ENCODE measurements at regions not wholly inside any gene's neighbourhood (a gene's known extent, or its start where the extent isn't known, plus 50 kb on each side); places are given as distances from the start of the nearest gene placed in this dataset.

GRCh38 chr1:34603594-34603993 lies 151.3 kb upstream of the GJB5 start:
- H3K9me3 ChIP-seq (ENCODE audit: insufficient read depth, low read depth, low read length), result no peaks in the 10 kb centered on the region
- no peak overlapping the region for H3K14ac ChIP-seq (ENCODE audit: low read length)
- H3K4me3 ChIP-seq (ENCODE audit: low read depth, low read length), result no peak overlapping the region
- no peaks in the 10 kb centered on the region for H3K36me3 ChIP-seq (ENCODE audit: control insufficient read depth in 1 of 2, insufficient read depth in 2 of 2, low read length in 2 of 2)
- no peaks in the 10 kb centered on the region for H3K79me1 ChIP-seq (ENCODE audit: low read length)
- H3K18ac ChIP-seq (ENCODE audit: low read length), result no peak overlapping the region
- H4K91ac ChIP-seq (ENCODE audit: low read depth, low read length), result no peak overlapping the region
- no peak overlapping the region for H3K23ac ChIP-seq (ENCODE audit: low read length)
- no peaks in the 10 kb centered on the region for H3K4me1 ChIP-seq (ENCODE audit: control insufficient read depth in 1 of 2, insufficient read depth in 2 of 2, low read length in 2 of 2)
- no peak overlapping the region for H2AK5ac ChIP-seq (ENCODE audit: low read length)
- H3K27me3 ChIP-seq (ENCODE audit: insufficient read depth, low read length), result no peaks in the 10 kb centered on the region
- H2BK5ac ChIP-seq (ENCODE audit: low read depth, low read length, poor library complexity), result no peak overlapping the region
- H2BK120ac ChIP-seq (ENCODE audit: insufficient read depth, low read length, poor library complexity), result no peak overlapping the region
- no peak overlapping the region for H3K9ac ChIP-seq (ENCODE audit: low read length)
- no peak overlapping the region for H4K12ac ChIP-seq (ENCODE audit: low read depth, low read length)
- no peak overlapping the region for H3K4ac ChIP-seq (ENCODE audit: low read depth, low read length)
- H2BK12ac ChIP-seq (ENCODE audit: low read length), result no peak overlapping the region
- no peak overlapping the region for H3K4me2 ChIP-seq (ENCODE audit: low read length)
- H3K79me2 ChIP-seq (ENCODE audit: control insufficient read depth, insufficient read depth, low read length, poor library complexity), result no peaks in the 10 kb centered on the region
- no peak overlapping the region for H4K8ac ChIP-seq (ENCODE audit: low read depth, low read length)
- DNase-seq, result no peak
- WGBS (ENCODE audit: extremely low coverage, insufficient coverage, insufficient read length), result no CpG with 5 or more reads among the region's 2 CpGs
- H2AFZ ChIP-seq (ENCODE audit: insufficient read depth, low read length, poor library complexity), result no peak overlapping the region
- H3K27ac ChIP-seq (ENCODE audit: low read depth, low read length), result no peak overlapping the region

GRCh38 chr1:34606504-34606903 lies 148.3 kb upstream of the GJB5 start:
- no peak overlapping the region for H3K9ac ChIP-seq (ENCODE audit: low read length)
- H2AFZ ChIP-seq (ENCODE audit: insufficient read depth, low read length, poor library complexity), result no peak overlapping the region
- H4K91ac ChIP-seq (ENCODE audit: low read depth, low read length), result no peak overlapping the region
- WGBS (ENCODE audit: extremely low coverage, insufficient coverage, insufficient read length), result no CpG with 5 or more reads among the region's 5 CpGs
- no peak overlapping the region for H2AK5ac ChIP-seq (ENCODE audit: low read length)
- no peak overlapping the region for H2BK5ac ChIP-seq (ENCODE audit: low read depth, low read length, poor library complexity)
- H3K4me1 ChIP-seq (ENCODE audit: control insufficient read depth in 1 of 2, insufficient read depth in 2 of 2, low read length in 2 of 2), result no peaks in the 10 kb centered on the region
- no peak overlapping the region for H3K27ac ChIP-seq (ENCODE audit: low read depth, low read length)
- no peak for DNase-seq
- no peaks in the 10 kb centered on the region for H3K27me3 ChIP-seq (ENCODE audit: insufficient read depth, low read length)
- no peaks in the 10 kb centered on the region for H3K36me3 ChIP-seq (ENCODE audit: control insufficient read depth in 1 of 2, insufficient read depth in 2 of 2, low read length in 2 of 2)
- H4K8ac ChIP-seq (ENCODE audit: low read depth, low read length), result no peak overlapping the region
- H3K23ac ChIP-seq (ENCODE audit: low read length), result no peak overlapping the region
- H3K9me3 ChIP-seq (ENCODE audit: insufficient read depth, low read depth, low read length), result no peaks in the 10 kb centered on the region
- H2BK12ac ChIP-seq (ENCODE audit: low read length), result no peak overlapping the region
- no peak overlapping the region for H2BK120ac ChIP-seq (ENCODE audit: insufficient read depth, low read length, poor library complexity)
- H4K12ac ChIP-seq (ENCODE audit: low read depth, low read length), result no peak overlapping the region
- H3K4ac ChIP-seq (ENCODE audit: low read depth, low read length), result no peak overlapping the region
- H3K18ac ChIP-seq (ENCODE audit: low read length), result no peak overlapping the region
- no peaks in the 10 kb centered on the region for H3K79me2 ChIP-seq (ENCODE audit: control insufficient read depth, insufficient read depth, low read length, poor library complexity)
- no peak overlapping the region for H3K4me2 ChIP-seq (ENCODE audit: low read length)
- no peak overlapping the region for H3K14ac ChIP-seq (ENCODE audit: low read length)
- no peaks in the 10 kb centered on the region for H3K79me1 ChIP-seq (ENCODE audit: low read length)
- no peak overlapping the region for H3K4me3 ChIP-seq (ENCODE audit: low read depth, low read length)

GRCh38 chr1:34610063-34610462 lies 144.8 kb upstream of the GJB5 start:
- Histone ChIP-seq H2BK12ac (ENCODE audit: low read length) (no peak overlapping the region), H2BK120ac (ENCODE audit: insufficient read depth, low read length, poor library complexity) (no peak overlapping the region), H3K14ac (ENCODE audit: low read length) (no peak overlapping the region), H3K18ac (ENCODE audit: low read length) (no peak overlapping the region), H3K27ac (ENCODE audit: low read depth, low read length) (no peak overlapping the region), H3K36me3 (ENCODE audit: control insufficient read depth in 1 of 2, insufficient read depth in 2 of 2, low read length in 2 of 2) (no peaks in the 10 kb centered on the region), H3K79me2 (ENCODE audit: control insufficient read depth, insufficient read depth, low read length, poor library complexity) (no peaks in the 10 kb centered on the region), H2AFZ (ENCODE audit: insufficient read depth, low read length, poor library complexity) (no peak overlapping the region), H3K4ac (ENCODE audit: low read depth, low read length) (no peak overlapping the region), H3K9me3 (ENCODE audit: insufficient read depth, low read depth, low read length) (no peaks in the 10 kb centered on the region), H3K4me1 (ENCODE audit: control insufficient read depth in 1 of 2, insufficient read depth in 2 of 2, low read length in 2 of 2) (no peaks in the 10 kb centered on the region), H4K12ac (ENCODE audit: low read depth, low read length) (no peak overlapping the region), H4K91ac (ENCODE audit: low read depth, low read length) (no peak overlapping the region), H3K9ac (ENCODE audit: low read length) (no peak overlapping the region), H3K23ac (ENCODE audit: low read length) (no peak overlapping the region), H2AK5ac (ENCODE audit: low read length) (no peak overlapping the region), H3K4me2 (ENCODE audit: low read length) (no peak overlapping the region), H3K4me3 (ENCODE audit: low read depth, low read length) (no peak overlapping the region), H3K79me1 (ENCODE audit: low read length) (no peaks in the 10 kb centered on the region), H3K27me3 (ENCODE audit: insufficient read depth, low read length) (no peaks in the 10 kb centered on the region), H4K8ac (ENCODE audit: low read depth, low read length) (no peak overlapping the region), H2BK5ac (ENCODE audit: low read depth, low read length, poor library complexity) (no peak overlapping the region)
- WGBS (ENCODE audit: extremely low coverage, insufficient coverage, insufficient read length), result no CpG with 5 or more reads among the region's 2 CpGs
- DNase-seq, result no peak

- H2BK120ac ChIP-seq (ENCODE audit: insufficient read depth, low read length, poor library complexity), result no peak overlapping the region
- no peak overlapping the region for H2AFZ ChIP-seq (ENCODE audit: insufficient read depth, low read length, poor library complexity)
- no peaks in the 10 kb centered on the region for H3K9me3 ChIP-seq (ENCODE audit: insufficient read depth, low read depth, low read length)
- no peak overlapping the region for H2BK12ac ChIP-seq (ENCODE audit: low read length)
- H2BK5ac ChIP-seq (ENCODE audit: low read depth, low read length, poor library complexity), result no peak overlapping the region
- H3K79me1 ChIP-seq (ENCODE audit: low read length), result no peaks in the 10 kb centered on the region
- no peak overlapping the region for H3K14ac ChIP-seq (ENCODE audit: low read length)
- DNase-seq, result peak; percentile 62 to 84
- H3K23ac ChIP-seq (ENCODE audit: low read length), result no peak overlapping the region
- no peak overlapping the region for H3K27ac ChIP-seq (ENCODE audit: low read depth, low read length)
- no peak overlapping the region for H2AK5ac ChIP-seq (ENCODE audit: low read length)
- H3K4me2 ChIP-seq (ENCODE audit: low read length), result no peak overlapping the region
- H3K4me1 ChIP-seq (ENCODE audit: control insufficient read depth in 1 of 2, insufficient read depth in 2 of 2, low read length in 2 of 2), result no peaks in the 10 kb centered on the region
- no peak overlapping the region for H4K8ac ChIP-seq (ENCODE audit: low read depth, low read length)
- H3K79me2 ChIP-seq (ENCODE audit: control insufficient read depth, insufficient read depth, low read length, poor library complexity), result no peaks in the 10 kb centered on the region
- H3K9ac ChIP-seq (ENCODE audit: low read length), result no peak overlapping the region
- no peak overlapping the region for H4K12ac ChIP-seq (ENCODE audit: low read depth, low read length)
- H3K27me3 ChIP-seq (ENCODE audit: insufficient read depth, low read length), result no peaks in the 10 kb centered on the region
- no peak overlapping the region for H3K4ac ChIP-seq (ENCODE audit: low read depth, low read length)
- H3K4me3 ChIP-seq (ENCODE audit: low read depth, low read length), result no peak overlapping the region
- H3K36me3 ChIP-seq (ENCODE audit: control insufficient read depth in 1 of 2, insufficient read depth in 2 of 2, low read length in 2 of 2), result no peaks in the 10 kb centered on the region
- no CpG with 5 or more reads among the region's 5 CpGs for WGBS (ENCODE audit: extremely low coverage, insufficient coverage, insufficient read length)
- no peak overlapping the region for H3K18ac ChIP-seq (ENCODE audit: low read length)
- H4K91ac ChIP-seq (ENCODE audit: low read depth, low read length), result no peak overlapping the region
These were observed 143.3 kb upstream of the GJB5 start for GRCh38 chr1:34611571-34611970.
